Astrocyte (in vitro differentiated cells and primary cell): ENCODE measurements at regions not wholly inside any gene's neighbourhood (a gene's known extent, or its start where the extent isn't known, plus 50 kb on each side); places are given as distances from the start of the nearest gene placed in this dataset.

Source experiments
- DNase-seq: peaks from one replicate; pipeline ENCODE4 v3.0.0-alpha.2; 2010; ENCODE audit warnings: low read depth
- FAIRE-seq: peaks from 2 replicates; lab custom pipeline; 2011; peaks lifted over from hg19 to GRCh38; lab: Jason Lieb, UNC
- H2AFZ ChIP-seq: 2 replicates; pipeline ENCODE4 v1.6.0; 2012; ENCODE audit warnings: low read depth, low read length, inconsistent platforms
- H3K27ac ChIP-seq: 2 replicates; pipeline ENCODE4 v1.5.1; 2011; ENCODE audit warnings: low read depth, low read length, inconsistent platforms
- H3K27me3 ChIP-seq: 2 replicates; pipeline ENCODE4 v1.6.0; 2011; ENCODE audit warnings: low read length, inconsistent platforms; ENCODE audit not compliant: insufficient read depth
- H3K36me3 ChIP-seq: 2 replicates; pipeline ENCODE4 v1.5.1; 2011; ENCODE audit warnings: low read length, inconsistent platforms; ENCODE audit not compliant: insufficient read depth
- H3K4me1 ChIP-seq: 2 replicates; pipeline ENCODE4 v1.5.1; 2011; ENCODE audit warnings: low read length, inconsistent platforms; ENCODE audit not compliant: insufficient read depth
- H3K4me2 ChIP-seq: 2 replicates; pipeline ENCODE4 v1.6.0; 2012; ENCODE audit warnings: low read length, inconsistent platforms
- H3K4me3 ChIP-seq: 2 replicates; pipeline ENCODE4 v1.5.1; 2011; ENCODE audit warnings: low read depth, mild to moderate bottlenecking, low read length, inconsistent platforms; ENCODE audit not compliant: insufficient read depth
- H3K79me2 ChIP-seq: 2 replicates; pipeline ENCODE4 v1.6.0; 2012; ENCODE audit warnings: mild to moderate bottlenecking, low read length, inconsistent platforms; ENCODE audit not compliant: insufficient read depth
- H3K9ac ChIP-seq: 2 replicates; pipeline ENCODE4 v1.6.0; 2012; ENCODE audit warnings: mild to moderate bottlenecking, low read length, inconsistent platforms
- H3K9me3 ChIP-seq: 2 replicates; pipeline ENCODE4 v1.5.1; 2012; ENCODE audit warnings: low read depth, mild to moderate bottlenecking, low read length, inconsistent platforms; ENCODE audit not compliant: insufficient read depth
- H4K20me1 ChIP-seq: 2 replicates; pipeline ENCODE4 v1.6.0; 2012; ENCODE audit warnings: low read length, inconsistent platforms; ENCODE audit not compliant: insufficient read depth
- H3K27ac Mint-ChIP-seq: one replicate; pipeline ENCODE4 v1.8.0; 2021; ENCODE audit warnings: mild to moderate bottlenecking, mixed read lengths; ENCODE audit not compliant: unreplicated experiment
- H3K27me3 Mint-ChIP-seq: one replicate; pipeline ENCODE4 v1.8.0; 2021; ENCODE audit warnings: low read depth, mixed read lengths; ENCODE audit not compliant: unreplicated experiment
- H3K36me3 Mint-ChIP-seq: one replicate; pipeline ENCODE4 v1.8.0; 2021; ENCODE audit warnings: low read depth, mixed read lengths; ENCODE audit not compliant: unreplicated experiment
- H3K4me1 Mint-ChIP-seq: one replicate; pipeline ENCODE4 v1.8.0; 2021; ENCODE audit warnings: low read depth, mixed read lengths; ENCODE audit not compliant: unreplicated experiment
- H3K4me3 Mint-ChIP-seq: one replicate; pipeline ENCODE4 v1.8.0; 2021; ENCODE audit warnings: mild to moderate bottlenecking, moderate library complexity, mixed read lengths; ENCODE audit not compliant: unreplicated experiment
- H3K9me3 Mint-ChIP-seq: one replicate; pipeline ENCODE4 v1.8.0; 2021; ENCODE audit warnings: mild to moderate bottlenecking, mixed read lengths; ENCODE audit not compliant: unreplicated experiment
- CTCF ChIP-seq: IDR thresholded peaks from 2 replicates; pipeline ENCODE4 v1.5.1; 2011; ENCODE audit warnings: low read depth, mild to moderate bottlenecking, inconsistent platforms, low read length, moderate library complexity; ENCODE audit not compliant: insufficient read depth
- EZH2 ChIP-seq: IDR thresholded peaks from 2 replicates; pipeline ENCODE4 v1.6.1; 2012; ENCODE audit warnings: mild to moderate bottlenecking, low read length, inconsistent platforms; ENCODE audit not compliant: insufficient read depth

DNA sequence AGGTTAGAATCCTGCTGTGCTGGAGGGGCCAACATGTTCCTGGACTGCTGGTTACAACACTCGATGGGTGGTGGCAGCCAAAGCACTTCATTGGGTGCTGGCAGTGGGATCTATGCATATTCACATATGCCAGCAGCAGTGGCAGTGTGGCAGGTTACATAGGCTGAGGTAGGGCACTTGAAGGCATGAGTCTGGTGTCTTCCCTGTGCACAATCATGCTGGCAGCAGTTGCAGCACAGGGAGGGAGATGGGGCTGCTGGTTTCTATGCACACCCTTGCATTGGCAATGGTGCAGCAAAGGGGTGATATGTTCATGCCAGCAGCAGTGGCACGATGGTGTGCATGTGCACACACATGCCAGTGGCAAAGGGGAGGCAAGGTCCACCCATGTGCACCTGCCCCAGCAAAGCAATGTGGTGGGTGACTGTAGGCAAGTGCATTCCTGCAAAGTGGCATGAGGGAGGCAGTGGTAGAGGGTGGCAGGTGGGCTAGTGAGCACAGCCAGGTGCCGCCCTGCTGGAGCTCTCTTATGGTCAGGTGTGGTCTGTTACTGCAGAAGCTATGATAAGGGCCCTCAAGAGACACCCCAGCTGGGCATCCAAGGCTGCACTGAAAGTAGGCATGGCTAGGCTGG is 356.2 kb upstream of the STEAP1 start:
- DNase-seq (no peak), FAIRE-seq (no peak)
- Histone ChIP-seq H3K79me2 (no peaks in the 10 kb centered on the region), H4K20me1 (no peaks in the 10 kb centered on the region), H3K4me2 (no peak overlapping the region), H3K9ac (no peak overlapping the region), H3K27me3 (no peaks in the 10 kb centered on the region), H3K36me3 (no peaks in the 10 kb centered on the region), H3K9me3 (peaks cover 2% of the 10 kb centered on the region), H3K4me1 (no peaks in the 10 kb centered on the region), H3K27ac (no peak overlapping the region), H2AFZ (no peak overlapping the region), H3K4me3 (no peak overlapping the region)
- H3K27ac Mint-ChIP-seq, result no peak overlapping the region
- no peak overlapping the region for H3K4me3 Mint-ChIP-seq
- TF ChIP-seq EZH2 (no peak), CTCF (no peak)
- no peaks in the 10 kb centered on the region for H3K36me3 Mint-ChIP-seq
- no peaks in the 10 kb centered on the region for H3K27me3 Mint-ChIP-seq
- H3K9me3 Mint-ChIP-seq, result peaks cover 4% of the 10 kb centered on the region
- H3K4me1 Mint-ChIP-seq, result no peaks in the 10 kb centered on the region

GRCh38 chr7:89798599-89798996 is 355.7 kb upstream of the STEAP1 start:
- Histone ChIP-seq H3K4me1 (no peaks in the 10 kb centered on the region), H3K27me3 (no peaks in the 10 kb centered on the region), H3K4me3 (no peak overlapping the region), H2AFZ (no peak overlapping the region), H3K36me3 (no peaks in the 10 kb centered on the region), H3K27ac (no peak overlapping the region), H3K9ac (no peak overlapping the region), H3K79me2 (no peaks in the 10 kb centered on the region), H3K9me3 (no peaks in the 10 kb centered on the region), H4K20me1 (no peaks in the 10 kb centered on the region), H3K4me2 (no peak overlapping the region)
- TF ChIP-seq CTCF (no peak), EZH2 (no peak)
- Mint-ChIP-seq H3K4me1 (no peaks in the 10 kb centered on the region), H3K36me3 (no peaks in the 10 kb centered on the region), H3K27ac (no peak overlapping the region), H3K4me3 (no peak overlapping the region), H3K27me3 (no peaks in the 10 kb centered on the region), H3K9me3 (peaks cover 4% of the 10 kb centered on the region)
- FAIRE-seq (no peak), DNase-seq (no peak)

GRCh38 chr7:89800761-89801160 is 353.5 kb upstream of the STEAP1 start:
- no peak for TF ChIP-seq EZH2
- TF ChIP-seq CTCF, result no peak
- H2AFZ ChIP-seq, result no peak overlapping the region
- no peaks in the 10 kb centered on the region for H3K36me3 ChIP-seq
- no peak overlapping the region for H3K9ac ChIP-seq
- peaks cover 4% of the 10 kb centered on the region for H3K9me3 Mint-ChIP-seq
- no peaks in the 10 kb centered on the region for H4K20me1 ChIP-seq
- FAIRE-seq (no peak), DNase-seq (no peak)
- no peak overlapping the region for H3K27ac ChIP-seq
- no peak overlapping the region for H3K27ac Mint-ChIP-seq
- no peaks in the 10 kb centered on the region for H3K4me1 Mint-ChIP-seq
- no peaks in the 10 kb centered on the region for H3K27me3 ChIP-seq
- H3K4me3 ChIP-seq, result no peak overlapping the region
- no peaks in the 10 kb centered on the region for H3K4me1 ChIP-seq
- H3K4me3 Mint-ChIP-seq, result no peak overlapping the region
- no peaks in the 10 kb centered on the region for H3K9me3 ChIP-seq
- no peaks in the 10 kb centered on the region for H3K27me3 Mint-ChIP-seq
- H3K36me3 Mint-ChIP-seq, result no peaks in the 10 kb centered on the region
- H3K79me2 ChIP-seq, result no peaks in the 10 kb centered on the region
- no peak overlapping the region for H3K4me2 ChIP-seq
